Activated CD4-positive, CD25-positive, alpha-beta regulatory T cell treated with anti-CD3 and anti-CD28 coated beads, Interleukin-2, amount 50 U/mL, for 16 hours (primary cell): ENCODE measurements at regions not wholly inside any gene's neighbourhood (a gene's known extent, or its start where the extent isn't known, plus 50 kb on each side); places are given as distances from the start of the nearest gene placed in this dataset.

Source experiments
- DNase-seq: peaks from one replicate; pipeline ENCODE4 v3.0.0-alpha.2; 2020; ENCODE audit warnings: low read depth, low spot score

DNA sequence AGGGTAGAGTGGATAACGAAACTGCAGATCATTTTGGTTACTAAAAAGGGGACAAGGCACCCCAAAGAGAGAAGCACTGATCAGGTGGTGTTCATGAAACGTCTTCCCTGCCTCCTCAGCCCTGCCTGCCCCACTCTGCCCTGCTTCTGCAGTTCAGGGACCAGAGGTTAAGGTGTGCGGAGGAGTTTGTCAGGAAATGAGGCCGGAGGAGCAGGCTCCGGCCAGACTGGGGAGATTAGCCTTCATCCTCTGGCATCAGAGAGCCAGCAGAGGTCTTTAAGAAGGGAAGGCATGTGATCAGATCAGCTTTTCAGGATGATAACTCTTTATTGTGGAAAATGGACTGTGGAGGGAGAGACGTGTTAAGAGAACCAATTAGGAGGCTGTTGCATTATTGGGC, 291.9 kb upstream of the NR5A2 start:
- DNase-seq = no peak

DNA sequence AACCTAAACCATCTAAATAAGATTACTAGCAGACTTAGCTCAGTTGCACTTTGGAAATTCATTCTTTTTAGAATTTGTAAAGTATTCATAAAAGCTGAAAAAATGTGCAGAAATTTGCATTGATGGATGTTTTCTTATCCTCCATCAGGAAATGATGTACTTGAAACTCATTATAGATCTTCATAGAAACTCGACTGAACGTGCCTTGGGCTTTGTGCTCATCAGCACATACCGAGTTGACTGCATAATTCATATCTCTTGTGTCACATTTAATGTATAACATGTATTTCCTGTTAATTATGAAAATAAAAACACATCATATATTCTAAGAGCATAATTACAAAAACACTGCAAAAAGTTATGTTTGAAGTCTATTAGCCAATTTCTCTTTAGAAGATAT, 290.9 kb upstream of the NR5A2 start:
- no peak for DNase-seq

DNA sequence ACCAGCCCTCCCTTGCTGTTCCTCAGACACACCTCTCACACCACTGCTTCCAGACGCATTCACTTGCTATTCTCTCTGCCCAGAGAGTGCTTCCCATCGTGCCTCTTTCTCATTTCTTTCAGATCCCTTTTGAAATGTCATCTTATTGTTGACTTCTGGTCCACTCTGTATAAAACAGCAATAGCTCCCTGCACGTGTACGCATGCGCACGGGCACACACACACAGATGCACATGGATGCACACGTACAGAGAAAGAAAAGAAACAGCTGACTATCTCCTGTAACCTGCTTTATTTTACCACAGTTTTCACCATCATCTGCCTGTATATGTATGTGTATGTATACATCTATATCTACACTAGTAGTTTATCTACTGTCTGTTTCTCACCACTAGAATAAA, 285.9 kb upstream of the NR5A2 start:
- DNase-seq = no peak

DNA sequence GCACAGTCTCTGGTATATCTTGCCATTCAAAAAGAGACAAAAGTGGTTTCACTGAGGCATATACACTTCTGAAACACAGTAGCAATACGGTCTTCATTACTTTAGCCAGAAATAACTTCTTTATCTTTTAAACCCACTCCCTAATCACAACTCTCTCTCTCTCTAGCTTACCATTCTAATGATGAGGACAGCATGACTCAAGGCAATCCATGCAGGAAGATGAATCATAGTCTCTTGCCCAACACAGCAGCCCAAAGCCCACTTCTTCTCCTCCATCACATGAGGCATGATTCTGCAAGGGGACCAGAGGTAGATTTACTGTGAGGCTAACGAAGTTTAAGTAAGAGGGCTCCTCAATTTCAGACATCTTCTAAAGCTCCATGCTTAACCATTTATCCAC, 285.0 kb upstream of the NR5A2 start:
- no peak for DNase-seq

DNA sequence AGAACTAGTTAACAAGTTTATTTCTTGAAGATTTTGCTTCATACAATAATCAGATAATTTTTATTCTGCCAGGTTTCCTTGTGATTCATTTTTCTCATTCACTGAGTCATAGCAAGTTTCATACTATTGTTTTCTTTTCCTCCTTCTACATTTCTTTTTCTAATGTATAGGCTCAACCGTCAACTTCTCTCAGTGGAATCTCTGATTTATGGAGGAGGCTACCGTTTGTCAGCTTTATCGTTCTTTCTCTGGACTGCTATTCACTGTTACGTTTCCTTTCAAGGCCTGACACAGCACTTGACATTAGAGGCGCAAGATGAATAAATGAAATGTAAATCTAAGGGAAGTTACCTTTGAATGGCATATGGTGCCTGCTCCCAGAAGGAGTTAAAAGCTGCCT, 284.3 kb upstream of the NR5A2 start:
- DNase-seq = no peak

DNA sequence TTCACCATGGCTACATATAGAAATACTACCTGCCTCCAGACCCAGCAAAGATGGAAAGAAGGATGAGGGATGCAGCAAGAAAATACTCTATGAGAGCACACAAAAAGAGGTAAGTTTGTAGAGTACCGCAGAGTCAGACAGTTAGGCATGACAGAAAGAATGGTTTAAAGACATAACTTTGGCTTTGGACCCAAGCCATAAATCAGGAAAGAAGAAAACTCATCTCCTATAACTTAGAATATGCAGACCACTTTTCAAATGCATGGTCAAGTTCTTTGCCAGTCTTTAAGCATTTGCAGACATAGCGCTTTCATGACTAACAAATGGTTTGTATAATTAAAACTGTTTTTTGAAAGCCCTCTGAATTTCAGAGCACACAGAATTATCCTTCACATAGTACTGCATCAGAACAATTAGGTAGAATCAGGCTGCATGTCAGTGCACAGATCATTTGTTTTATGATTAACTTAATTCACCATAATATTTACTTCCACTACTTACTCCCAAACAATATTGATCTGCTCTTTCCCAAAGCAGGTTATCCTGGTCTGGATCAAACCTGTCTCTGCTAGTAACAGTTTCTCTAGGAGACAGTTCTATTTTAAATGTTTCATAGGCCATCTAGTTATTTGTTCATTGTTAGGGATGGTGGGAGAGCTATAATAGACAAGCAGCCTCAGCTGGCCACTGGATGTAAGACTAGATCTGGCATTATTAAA, 280.7 kb upstream of the NR5A2 start:
- DNase-seq = no peak

DNA sequence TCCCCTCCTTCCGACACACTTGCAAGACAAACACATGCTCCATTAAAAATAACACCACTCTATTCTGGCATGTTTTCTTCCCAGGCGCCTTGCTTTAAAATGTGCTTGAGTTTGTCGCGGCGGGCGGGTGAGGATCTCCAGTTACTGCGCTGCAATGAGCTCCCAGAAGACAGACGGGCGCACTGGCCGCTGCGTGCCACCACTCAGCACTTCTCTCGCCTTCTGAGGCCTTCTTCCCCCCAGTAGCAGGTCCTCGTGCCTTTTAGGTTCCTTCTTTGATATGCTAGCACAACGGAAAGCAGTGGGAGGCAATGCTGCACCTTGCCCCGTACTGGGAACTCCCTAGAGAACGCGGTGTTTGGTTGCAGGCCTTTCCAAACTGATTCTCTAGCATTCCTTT, 279.5 kb upstream of the NR5A2 start:
- no peak for DNase-seq

DNA sequence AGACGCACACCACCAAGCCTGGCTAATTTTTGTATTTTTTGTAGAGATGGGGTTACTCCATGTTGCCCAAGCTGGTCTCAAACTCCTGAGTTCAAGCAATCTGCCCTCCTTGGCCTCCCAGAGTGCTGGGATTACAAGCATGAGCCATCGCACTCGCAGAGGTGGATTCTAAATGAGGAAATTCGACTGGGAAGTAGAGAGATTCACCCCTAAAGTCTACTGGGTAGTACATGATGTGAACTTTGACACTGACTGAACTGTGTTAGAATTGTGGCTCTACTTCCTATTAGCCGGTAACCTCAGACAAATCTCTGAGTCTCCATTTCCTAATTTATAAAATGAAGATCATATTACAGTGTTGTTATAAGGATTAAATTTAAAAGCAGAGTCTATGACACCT, 276.0 kb upstream of the NR5A2 start:
- DNase-seq = no peak

DNA sequence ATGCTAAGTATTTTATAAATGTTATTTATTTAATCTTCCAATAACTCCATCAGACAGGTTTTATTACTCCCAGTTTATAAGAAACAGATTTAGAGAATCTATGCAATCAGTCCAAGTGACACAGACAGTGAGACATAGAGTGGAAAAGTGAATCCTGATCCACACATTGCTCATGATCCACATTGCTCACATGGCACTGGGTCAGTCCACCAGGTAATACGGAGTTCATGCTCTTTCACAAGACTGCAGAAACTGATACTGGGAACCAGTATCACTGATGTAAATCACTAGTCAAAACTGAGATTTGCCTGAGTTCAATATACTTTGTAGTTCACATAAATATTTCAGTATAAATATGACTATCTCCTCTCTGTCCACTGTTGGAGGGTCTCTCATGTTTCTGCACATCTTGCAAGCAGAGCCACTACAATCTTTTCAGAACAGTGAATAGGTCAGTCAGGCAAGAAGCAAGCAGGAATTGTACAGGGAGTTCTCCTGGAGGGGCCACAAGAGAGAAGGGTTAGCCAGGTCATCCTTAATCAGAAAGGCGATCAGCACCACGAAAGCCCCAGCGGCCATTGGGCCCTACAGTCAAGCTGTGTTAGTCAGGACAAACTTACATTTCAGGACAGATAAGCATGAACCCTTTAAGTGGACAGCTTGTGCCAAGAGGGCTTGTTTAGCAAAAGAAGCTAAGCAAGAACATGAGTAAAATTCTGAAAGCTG, 275.4 kb upstream of the NR5A2 start:
- DNase-seq = no peak

DNA sequence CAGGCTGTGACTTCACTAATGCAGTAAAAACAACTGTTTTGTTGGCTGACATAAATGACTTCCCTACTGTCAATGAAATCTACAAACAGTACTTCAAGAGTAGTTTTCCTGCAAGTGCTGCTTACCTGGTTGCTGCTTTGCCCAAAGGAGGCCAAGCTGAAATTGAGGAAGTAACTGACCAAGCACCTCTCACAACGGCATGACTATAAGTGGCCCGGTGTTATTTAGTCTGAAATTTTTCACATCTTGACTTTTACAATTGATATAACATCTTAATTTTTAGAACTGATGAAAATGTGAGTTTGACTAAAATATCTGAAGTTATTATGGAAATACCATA, 274.9 kb upstream of the NR5A2 start:
- DNase-seq = no peak

DNA sequence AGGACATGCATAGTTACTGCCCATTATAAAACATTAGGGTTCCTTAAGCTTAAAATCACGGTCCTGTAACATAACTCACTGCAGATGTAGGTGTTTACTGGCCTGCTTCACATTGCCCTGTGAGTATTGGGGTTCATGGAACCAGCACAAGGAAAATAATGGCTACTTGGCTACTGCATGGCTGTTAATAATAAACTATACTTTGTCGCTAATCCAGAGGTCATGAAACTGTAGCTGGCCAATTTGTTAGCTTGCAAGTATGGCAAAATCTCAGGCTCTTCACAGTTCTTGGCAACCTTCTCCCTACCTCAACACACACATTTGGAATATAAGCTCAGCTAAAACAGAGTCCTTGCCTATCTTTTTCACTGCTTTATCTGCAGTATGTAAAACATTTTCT, 274.0 kb upstream of the NR5A2 start:
- no peak for DNase-seq

DNA sequence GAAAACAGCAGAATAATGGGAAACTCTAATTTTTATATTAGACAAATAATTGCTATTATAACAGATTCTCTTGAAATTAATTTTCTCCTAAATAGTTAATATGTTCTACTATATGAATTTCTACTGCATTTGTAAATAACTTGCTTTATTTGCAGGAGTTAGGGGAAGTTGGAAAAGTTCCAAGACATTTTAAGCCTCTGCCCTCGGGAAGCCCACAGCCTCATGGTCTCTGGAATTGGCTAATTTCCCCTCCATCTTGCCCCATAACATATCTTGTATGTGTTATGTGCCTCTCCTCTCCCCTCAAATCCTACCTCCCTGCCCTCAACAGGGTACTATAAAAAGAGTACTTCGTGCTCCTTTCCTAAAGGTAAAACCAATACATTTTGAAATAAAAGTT, 271.4 kb upstream of the NR5A2 start:
- no peak for DNase-seq

DNA sequence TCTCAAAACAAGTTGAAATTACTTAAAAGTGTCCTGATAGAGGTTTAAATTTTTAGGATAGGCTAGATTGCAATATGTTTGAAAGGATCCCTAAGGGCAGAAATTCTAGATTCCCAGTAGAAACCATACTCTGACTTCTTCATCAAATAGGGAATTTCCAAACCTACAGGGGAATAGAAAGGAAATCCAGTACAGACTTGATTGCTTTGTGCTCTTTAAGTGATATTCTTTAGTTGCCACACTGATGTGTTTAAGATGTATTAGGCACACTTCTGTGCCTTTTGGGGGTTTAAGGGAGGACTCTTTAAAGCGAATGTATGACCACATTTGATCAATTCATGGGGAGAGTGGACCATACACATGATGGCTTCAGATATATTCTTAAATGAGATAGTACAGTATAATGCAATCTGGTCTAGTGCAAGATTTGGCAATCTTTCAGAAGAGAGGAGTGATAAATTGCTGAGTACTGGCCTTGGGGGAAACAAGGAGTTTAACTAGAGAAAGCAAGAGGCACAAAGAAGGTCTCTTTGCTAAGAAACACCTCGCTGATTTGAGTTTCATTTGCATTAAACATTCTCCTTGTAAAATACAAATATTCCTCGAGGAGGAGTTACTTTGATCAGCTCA, 268.8 kb upstream of the NR5A2 start:
- no peak for DNase-seq

DNA sequence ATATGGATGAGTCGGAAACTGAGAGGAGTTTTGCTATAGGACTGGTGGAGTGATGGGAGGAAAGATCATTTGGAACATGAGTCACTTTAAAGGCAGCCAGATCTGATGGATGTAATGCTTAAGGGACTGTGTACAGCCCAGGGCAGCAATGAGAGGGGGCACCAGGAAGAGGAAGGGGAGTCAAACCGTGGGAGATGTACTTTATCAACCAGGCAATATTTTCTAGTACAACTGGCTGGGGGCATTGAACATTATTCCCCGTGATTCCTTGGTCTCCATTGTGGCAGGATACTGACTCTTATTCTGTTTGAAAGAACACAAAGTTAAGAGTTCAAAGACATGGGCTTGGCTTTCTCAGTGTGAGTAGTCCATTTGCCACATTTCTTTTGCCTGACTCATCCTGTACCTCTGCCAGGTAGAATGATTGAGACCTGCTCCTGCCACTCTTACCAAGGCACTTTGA, 268.2 kb upstream of the NR5A2 start:
- DNase-seq = no peak

DNA sequence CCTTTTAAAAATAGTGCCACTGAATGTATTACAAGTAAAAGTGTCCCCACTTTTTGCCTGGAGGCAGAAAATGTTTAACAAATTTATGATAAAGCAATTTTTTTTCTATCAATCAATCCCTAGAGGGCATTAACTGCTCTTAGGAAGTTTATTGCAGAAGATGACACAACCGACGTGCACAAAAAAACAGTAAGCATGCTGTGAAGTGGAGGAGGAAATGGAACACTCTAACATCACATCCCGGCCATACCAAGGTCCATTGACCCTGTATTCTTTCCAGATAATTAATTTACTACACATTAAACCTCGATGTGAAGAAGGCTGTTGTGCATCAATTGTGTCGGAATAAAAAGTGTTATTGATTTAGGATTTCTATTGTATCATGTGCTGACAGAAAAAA, 264.9 kb upstream of the NR5A2 start:
- no peak for DNase-seq

DNA sequence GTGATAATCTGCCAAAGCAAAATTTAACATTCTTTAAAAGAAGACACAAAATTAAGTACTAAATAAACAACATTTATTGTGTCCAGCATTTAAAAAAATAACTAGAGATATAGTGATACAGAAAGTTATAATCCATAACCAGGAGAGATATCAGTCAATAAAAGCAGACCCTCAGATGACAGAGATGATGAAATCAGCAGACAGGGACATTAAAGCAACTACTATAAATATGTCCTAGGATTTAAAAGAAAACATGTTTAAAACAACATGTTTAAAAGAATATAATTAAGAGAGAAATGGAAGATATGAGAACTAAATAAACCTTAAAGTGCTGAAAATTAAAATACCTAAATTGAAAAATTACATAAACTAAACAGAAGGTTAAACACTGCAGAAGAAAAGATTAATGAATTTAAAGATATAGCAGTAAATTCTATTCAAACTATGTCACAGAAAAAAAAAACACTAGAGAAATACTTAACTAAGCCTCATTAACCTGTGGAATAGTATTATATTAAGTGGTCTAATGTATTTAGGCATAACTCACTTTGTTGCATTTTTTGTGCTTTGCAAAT, 261.2 kb upstream of the NR5A2 start:
- no peak for DNase-seq

DNA sequence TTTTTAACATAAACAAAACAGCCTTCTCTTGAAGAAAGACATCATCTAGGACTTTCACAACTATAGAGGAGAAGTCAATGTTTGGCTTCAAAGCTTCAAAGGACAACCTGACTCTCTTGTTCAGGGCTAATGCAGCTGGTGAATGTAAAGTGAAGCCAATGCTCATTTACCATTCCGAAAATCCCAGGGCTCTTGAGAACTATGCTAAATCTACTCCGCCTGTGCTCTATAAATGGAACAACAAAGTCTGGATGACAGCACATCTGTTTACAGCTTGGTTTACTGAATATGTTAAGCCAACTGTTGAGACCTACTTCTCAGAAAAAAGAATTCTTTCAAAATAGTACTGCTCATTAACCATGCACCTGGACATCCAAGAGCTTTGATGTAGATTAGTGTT, 259.8 kb upstream of the NR5A2 start:
- no peak for DNase-seq

DNA sequence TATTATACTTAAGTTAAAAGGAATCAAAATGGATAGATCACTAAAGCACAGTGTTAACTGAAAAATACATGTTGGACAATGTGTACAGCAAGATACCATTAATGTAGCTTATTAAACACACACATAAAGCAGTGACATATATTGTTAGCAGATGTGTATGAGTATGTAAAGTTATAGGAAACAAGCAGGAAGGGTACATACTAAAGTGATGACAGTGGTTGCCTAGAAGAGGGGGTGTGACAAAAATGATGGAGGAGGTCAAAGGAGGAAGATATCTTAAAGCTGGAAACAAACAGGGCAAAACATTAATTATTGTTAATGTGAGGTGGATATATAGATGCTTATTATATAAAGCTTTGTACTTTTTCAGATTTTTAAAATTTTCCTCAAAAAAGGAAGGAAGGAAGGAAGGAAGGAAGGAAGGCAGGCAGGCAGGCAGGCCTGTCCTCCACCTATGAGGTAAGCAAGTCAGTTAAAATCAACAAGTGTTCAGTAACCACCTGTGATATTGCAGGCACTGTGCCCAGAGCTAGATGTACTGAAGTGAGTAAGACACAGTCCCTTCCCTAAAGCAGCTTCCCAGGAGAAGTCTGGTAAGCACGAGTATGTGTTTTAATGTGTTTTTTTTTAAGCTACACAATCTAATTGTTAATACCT, 252.9 kb upstream of the NR5A2 start:
- no peak for DNase-seq

DNA sequence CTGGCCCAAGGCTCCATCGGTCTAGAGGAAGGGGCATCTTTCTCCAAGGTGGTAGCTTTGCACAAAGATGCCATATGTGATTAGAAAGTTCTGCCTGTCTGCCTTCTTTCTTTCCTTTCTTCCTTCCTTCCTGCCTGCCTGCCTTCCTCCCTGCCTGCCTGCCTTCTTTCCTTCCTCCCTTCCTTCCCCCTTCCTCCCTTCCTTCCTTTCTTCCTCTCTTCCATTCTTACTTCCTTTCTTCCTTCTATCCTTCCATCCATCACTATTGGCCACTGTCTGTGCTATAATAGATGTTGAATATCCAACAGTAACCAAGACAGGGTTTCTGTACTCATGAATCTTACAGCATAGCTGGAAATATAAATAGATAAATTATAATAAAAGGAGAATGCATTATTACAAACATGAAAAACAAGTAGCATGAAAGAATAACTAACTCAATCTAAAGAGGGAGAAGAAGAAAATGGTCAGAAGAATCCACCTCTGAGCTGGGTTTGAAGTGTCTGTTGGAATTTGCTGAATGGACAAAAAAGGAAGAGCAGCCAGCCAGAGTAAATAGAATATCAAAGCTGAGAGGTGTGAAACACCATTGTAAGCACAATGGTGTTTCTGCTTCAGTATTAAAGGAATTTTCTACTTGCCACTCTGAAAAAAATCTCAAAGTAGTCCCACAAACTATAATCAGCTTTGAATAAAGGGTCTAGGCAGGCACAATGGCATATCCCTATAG, 250.6 kb upstream of the NR5A2 start:
- DNase-seq = no peak

DNA sequence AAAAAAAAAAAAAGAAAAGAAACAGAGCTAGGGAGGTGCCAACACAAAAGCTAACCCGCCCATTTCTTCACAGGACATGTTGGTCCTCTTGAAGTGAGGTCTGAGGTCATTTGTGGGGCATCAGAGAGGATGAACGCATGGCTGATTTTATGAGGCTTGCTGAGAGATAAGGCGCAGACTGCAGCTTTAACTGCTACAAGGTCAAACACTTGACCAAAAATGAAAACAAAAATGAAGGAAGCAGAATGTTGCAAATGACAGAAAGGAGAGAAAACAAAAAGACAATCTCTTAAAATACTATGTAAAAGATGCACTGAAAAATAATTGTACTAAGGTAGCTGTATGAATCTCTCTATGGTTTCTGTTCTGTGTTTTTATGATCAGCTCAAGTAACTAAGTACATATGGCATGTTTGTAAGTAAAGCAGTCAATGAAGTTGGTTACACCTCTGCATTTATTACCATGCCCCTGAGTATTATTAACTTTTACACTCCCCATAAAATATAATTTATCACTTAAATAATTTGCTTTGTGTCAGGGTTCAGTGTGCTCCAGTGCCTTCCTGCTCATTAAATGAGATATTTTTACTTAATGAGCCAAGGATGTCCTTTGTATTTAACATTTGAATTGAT, 249.1 kb upstream of the NR5A2 start:
- no peak for DNase-seq

DNA sequence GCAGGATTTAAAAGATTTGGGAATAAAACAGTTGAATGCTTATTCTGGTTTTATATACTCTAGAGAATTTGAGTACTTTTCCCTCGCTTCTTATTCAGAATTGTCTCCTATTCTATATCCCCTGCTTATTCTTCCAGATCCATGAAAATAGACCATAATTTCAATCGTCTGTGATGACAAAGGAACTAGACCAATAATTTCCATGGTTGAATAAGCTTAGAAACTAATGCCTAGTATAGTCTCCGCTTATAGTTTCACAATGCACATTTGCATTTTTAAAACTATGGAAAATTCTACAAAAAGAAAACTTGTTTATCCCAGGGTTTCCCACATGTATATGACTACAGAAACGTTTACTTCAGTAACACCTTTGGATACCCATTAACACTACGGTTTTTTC, 247.4 kb upstream of the NR5A2 start:
- DNase-seq = no peak
